ENCODE measurements at regions not wholly inside any gene's neighbourhood (a gene's known extent, or its start where the extent isn't known, plus 50 kb on each side); places are given as distances from the start of the nearest gene placed in this dataset.
"Not testable (repeated sequence)": the region's sequence is repeated elsewhere in the genome, so short reads cannot be mapped to it uniquely, and the experiment has no call there.

GRCh38 chr18:4704781-4705180 is 249.7 kb upstream of the DLGAP1 start:
- Histone ChIP-seq H3K4me1 (ENCODE audit: control insufficient read depth in 1 of 2, insufficient read depth in 2 of 2, low read length in 2 of 2) (no peaks in the 10 kb centered on the region), H3K27ac (ENCODE audit: low read depth in 1 of 2, low read length in 2 of 2) (no peak overlapping the region), H3K27me3 (ENCODE audit: control insufficient read depth in 1 of 2, insufficient read depth in 2 of 2, low read length in 1 of 2) (no peaks in the 10 kb centered on the region), H3K4me3 (ENCODE audit: low read length in 2 of 2) (no peak overlapping the region), H3K36me3 (ENCODE audit: control insufficient read depth in 1 of 2, insufficient read depth in 2 of 2, low read length in 1 of 2) (no peaks in the 10 kb centered on the region), H3K9me3 (ENCODE audit: control insufficient read depth, low read length) (no peaks in the 10 kb centered on the region)
- WGBS, 2 donors: 53 to 57% methylated on average over 3 of the region's 3 CpGs
- DNase-seq (no peak), ATAC-seq (ENCODE audit: low FRiP score) (no peak)
- intact Hi-C loops (cut with DNase I): loop anchor here in 1 of 2 donors (10.0 kb wide), 1 partner anchor 160 kb away; no protein-coding TSS in a partner anchor

DNA sequence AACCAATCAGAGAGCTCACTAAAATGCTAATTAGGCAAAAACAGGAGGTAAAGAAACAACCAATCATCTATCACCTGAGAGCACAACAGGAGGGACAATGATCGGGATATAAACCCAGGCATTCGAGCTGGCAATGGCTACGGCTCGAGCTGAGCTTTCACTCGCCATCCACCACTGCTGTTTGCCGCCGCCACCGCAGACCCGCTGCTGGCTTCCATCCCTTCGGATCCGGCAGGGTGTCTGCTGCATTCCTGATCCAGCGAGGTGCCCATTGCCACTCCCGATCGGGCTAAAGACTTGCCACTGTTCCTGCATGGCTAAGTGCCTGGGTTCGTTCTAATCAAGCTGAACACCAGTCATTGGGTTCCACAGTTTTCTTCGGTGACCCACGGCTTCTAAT is 236.7 kb upstream of the DLGAP1 start:
- Histone ChIP-seq H3K4me3 (ENCODE audit: low read length in 2 of 2) (no peak overlapping the region), H3K36me3 (ENCODE audit: control insufficient read depth in 1 of 2, insufficient read depth in 2 of 2, low read length in 1 of 2) (no peaks in the 10 kb centered on the region), H3K27ac (ENCODE audit: low read depth in 1 of 2, low read length in 2 of 2) (no peak overlapping the region), H3K9me3 (ENCODE audit: control insufficient read depth, low read length) (peaks cover 3% of the 10 kb centered on the region), H3K27me3 (ENCODE audit: control insufficient read depth in 1 of 2, insufficient read depth in 2 of 2, low read length in 1 of 2) (no peaks in the 10 kb centered on the region), H3K4me1 (ENCODE audit: control insufficient read depth in 1 of 2, insufficient read depth in 2 of 2, low read length in 2 of 2) (no peaks in the 10 kb centered on the region)
- peak in 1 of 2 donors; percentile 57 for DNase-seq
- WGBS, 2 donors: 93% methylated on average over 17 of the region's 17 CpGs
- intact Hi-C loops (cut with DNase I): no loop called here
- no peak for ATAC-seq (ENCODE audit: low FRiP score)

DNA sequence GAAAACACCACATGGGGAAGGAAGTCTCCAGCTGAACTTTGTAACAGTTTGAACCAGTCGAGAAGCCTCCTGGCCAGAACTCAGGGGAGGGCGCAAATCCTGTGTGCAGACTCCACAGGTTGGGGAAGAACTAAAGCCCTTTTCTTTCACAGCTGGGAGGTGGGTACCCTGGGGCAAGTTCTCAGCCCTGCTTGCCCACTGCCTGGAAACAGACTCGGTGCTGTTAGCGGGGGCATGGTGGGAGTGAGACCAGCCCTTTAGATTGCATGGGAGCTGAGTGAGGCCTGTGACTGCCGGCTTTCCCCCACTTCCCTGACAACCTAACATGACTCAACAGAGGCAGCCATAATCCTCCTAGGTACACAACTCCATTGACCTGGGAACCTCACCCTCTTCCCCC is 223.6 kb upstream of the DLGAP1 start:
- H3K36me3 ChIP-seq (ENCODE audit: control insufficient read depth in 1 of 2, insufficient read depth in 2 of 2, low read length in 1 of 2); intact Hi-C loops (cut with DNase I); H3K4me1 ChIP-seq (ENCODE audit: control insufficient read depth in 1 of 2, insufficient read depth in 2 of 2, low read length in 2 of 2); DNase-seq; ATAC-seq (ENCODE audit: low FRiP score); H3K27me3 ChIP-seq (ENCODE audit: control insufficient read depth in 1 of 2, insufficient read depth in 2 of 2, low read length in 1 of 2); H3K4me3 ChIP-seq (ENCODE audit: low read length in 2 of 2); H3K27ac ChIP-seq (ENCODE audit: low read depth in 1 of 2, low read length in 2 of 2); H3K9me3 ChIP-seq (ENCODE audit: control insufficient read depth, low read length): not testable (repeated sequence)
- WGBS, 2 donors: 83 to 90% methylated on average over 5 of the region's 5 CpGs

GRCh38 chr18:4677006-4677405 is 221.9 kb upstream of the DLGAP1 start:
- Histone ChIP-seq H3K4me1 (ENCODE audit: control insufficient read depth in 1 of 2, insufficient read depth in 2 of 2, low read length in 2 of 2) (no peaks in the 10 kb centered on the region), H3K4me3 (ENCODE audit: low read length in 2 of 2) (no peak overlapping the region), H3K27me3 (ENCODE audit: control insufficient read depth in 1 of 2, insufficient read depth in 2 of 2, low read length in 1 of 2) (no peaks in the 10 kb centered on the region), H3K36me3 (ENCODE audit: control insufficient read depth in 1 of 2, insufficient read depth in 2 of 2, low read length in 1 of 2) (no peaks in the 10 kb centered on the region), H3K9me3 (ENCODE audit: control insufficient read depth, low read length) (no peaks in the 10 kb centered on the region), H3K27ac (ENCODE audit: low read depth in 1 of 2, low read length in 2 of 2) (no peak overlapping the region)
- whole genome bisulfite sequencing, 2 donors: 75 to 79% methylated on average over 3 of the region's 3 CpGs
- ATAC-seq (ENCODE audit: low FRiP score): no peak
- DNase-seq: no peak
- intact Hi-C loops (cut with DNase I): no loop called here

DNA sequence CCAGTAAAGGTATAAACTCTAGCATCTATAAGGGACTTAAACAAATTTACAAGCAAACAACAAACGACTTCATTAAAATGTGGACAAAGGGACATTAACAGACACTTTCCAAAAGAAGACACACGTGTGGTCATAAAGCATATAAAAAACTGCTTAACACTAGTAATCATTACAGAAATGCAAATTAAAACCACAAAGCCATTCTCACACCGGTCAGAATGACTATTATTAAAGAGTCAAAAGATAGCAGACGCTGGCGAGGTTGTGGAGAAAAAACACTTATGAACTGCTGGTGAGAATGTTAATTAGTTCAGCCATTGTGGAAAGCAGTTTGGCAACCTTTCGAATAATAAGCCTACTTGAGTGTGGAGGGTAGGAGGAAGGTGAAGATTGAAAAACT is 217.1 kb upstream of the DLGAP1 start:
- DNase-seq: no peak
- ATAC-seq (ENCODE audit: low FRiP score): no peak
- no peak overlapping the region for H3K27ac ChIP-seq (ENCODE audit: low read depth in 1 of 2, low read length in 2 of 2)
- intact Hi-C loops (cut with DNase I): no loop called here
- H3K36me3 ChIP-seq (ENCODE audit: control insufficient read depth in 1 of 2, insufficient read depth in 2 of 2, low read length in 1 of 2): no peaks in the 10 kb centered on the region
- H3K9me3 ChIP-seq (ENCODE audit: control insufficient read depth, low read length): no peaks in the 10 kb centered on the region
- WGBS, 2 donors: 76 to 80% methylated on average over 6 of the region's 6 CpGs
- no peaks in the 10 kb centered on the region for H3K4me1 ChIP-seq (ENCODE audit: control insufficient read depth in 1 of 2, insufficient read depth in 2 of 2, low read length in 2 of 2)
- H3K4me3 ChIP-seq (ENCODE audit: low read length in 2 of 2): no peak overlapping the region
- no peaks in the 10 kb centered on the region for H3K27me3 ChIP-seq (ENCODE audit: control insufficient read depth in 1 of 2, insufficient read depth in 2 of 2, low read length in 1 of 2)

DNA sequence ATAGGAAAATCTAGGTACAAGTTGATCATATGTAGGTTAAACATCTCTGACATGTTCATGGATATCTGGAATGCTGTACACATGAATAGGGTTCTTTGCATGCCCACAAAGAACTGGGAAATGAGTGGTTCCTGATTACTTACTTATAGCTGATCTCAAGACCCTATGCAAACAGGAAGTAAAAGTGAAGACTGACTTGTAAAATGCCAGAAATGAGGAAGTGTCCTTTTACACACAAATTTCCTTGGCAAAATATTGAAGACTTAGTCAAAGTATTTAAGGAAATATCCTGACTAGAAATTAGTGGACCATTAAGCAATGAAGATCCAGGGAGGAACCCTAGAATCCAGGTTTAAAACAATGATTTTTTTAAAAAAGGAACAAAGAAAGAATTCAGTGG is 203.7 kb upstream of the DLGAP1 start:
- Histone ChIP-seq H3K36me3 (ENCODE audit: control insufficient read depth in 1 of 2, insufficient read depth in 2 of 2, low read length in 1 of 2) (no peaks in the 10 kb centered on the region), H3K27ac (ENCODE audit: low read depth in 1 of 2, low read length in 2 of 2) (no peak overlapping the region), H3K27me3 (ENCODE audit: control insufficient read depth in 1 of 2, insufficient read depth in 2 of 2, low read length in 1 of 2) (no peaks in the 10 kb centered on the region), H3K9me3 (ENCODE audit: control insufficient read depth, low read length) (no peaks in the 10 kb centered on the region), H3K4me3 (ENCODE audit: low read length in 2 of 2) (no peak overlapping the region), H3K4me1 (ENCODE audit: control insufficient read depth in 1 of 2, insufficient read depth in 2 of 2, low read length in 2 of 2) (no peaks in the 10 kb centered on the region)
- ATAC-seq (ENCODE audit: low FRiP score) (no peak), DNase-seq (no peak)
- intact Hi-C loops (cut with DNase I): no loop called here

DNA sequence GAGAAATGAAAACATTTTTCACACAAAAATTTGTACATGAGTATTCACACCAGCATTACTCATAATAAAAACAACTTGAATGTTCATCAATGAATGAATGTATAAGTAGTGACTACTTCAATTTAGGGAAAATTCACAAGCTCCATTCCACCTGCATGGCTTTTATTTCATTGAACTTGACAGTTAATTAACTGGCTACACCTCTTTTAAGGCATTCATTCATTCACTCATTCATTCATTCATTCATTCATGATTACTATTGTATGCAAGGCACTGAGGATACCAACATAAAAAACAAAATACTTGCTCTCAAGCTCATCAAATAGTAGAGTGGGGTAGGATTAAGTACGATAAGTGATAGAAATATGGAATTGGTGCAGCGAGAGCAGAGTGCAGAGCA is 198.3 kb upstream of the DLGAP1 start:
- ATAC-seq (ENCODE audit: low FRiP score): no peak
- WGBS, 2 donors: 96 to 97% methylated on average over 2 of the region's 2 CpGs
- Histone ChIP-seq H3K27ac (ENCODE audit: low read depth in 1 of 2, low read length in 2 of 2) (no peak overlapping the region), H3K36me3 (ENCODE audit: control insufficient read depth in 1 of 2, insufficient read depth in 2 of 2, low read length in 1 of 2) (no peaks in the 10 kb centered on the region), H3K4me3 (ENCODE audit: low read length in 2 of 2) (no peak overlapping the region), H3K4me1 (ENCODE audit: control insufficient read depth in 1 of 2, insufficient read depth in 2 of 2, low read length in 2 of 2) (no peaks in the 10 kb centered on the region), H3K9me3 (ENCODE audit: control insufficient read depth, low read length) (no peaks in the 10 kb centered on the region), H3K27me3 (ENCODE audit: control insufficient read depth in 1 of 2, insufficient read depth in 2 of 2, low read length in 1 of 2) (no peaks in the 10 kb centered on the region)
- no peak for DNase-seq
- intact Hi-C loops (cut with DNase I): no loop called here

DNA sequence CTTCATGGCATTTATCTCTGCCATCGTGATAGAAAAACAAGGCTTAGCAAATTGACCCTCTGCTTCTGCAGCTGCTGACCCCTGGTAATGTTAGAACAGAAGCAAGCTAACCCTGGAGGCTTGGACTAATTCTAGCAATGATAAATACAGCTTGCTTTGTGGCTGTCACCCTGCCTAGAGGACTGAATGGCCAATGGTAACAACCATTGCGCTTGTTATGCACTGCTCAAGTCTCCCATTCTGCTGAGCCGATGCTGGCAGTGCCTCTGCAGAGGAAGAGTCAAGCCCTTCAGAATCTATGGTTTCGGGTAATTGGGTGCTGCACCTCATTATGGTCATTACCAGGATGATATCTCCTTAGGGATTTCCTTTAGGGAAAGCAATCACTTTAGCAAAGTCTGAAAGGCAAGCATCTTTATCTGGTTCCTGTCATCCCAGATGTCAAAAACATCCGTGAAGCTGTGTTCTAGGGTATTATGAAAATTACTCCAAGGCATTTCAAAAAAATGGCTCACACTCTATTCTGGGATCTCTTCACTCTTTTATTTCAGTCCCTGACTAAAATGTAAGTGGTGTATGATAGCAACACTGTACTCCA is 186.8 kb upstream of the DLGAP1 start:
- 80 to 88% methylated on average over 5 of the region's 5 CpGs for WGBS, 2 donors
- no peak for ATAC-seq (ENCODE audit: low FRiP score)
- intact Hi-C loops (cut with DNase I): no loop called here
- Histone ChIP-seq H3K27me3 (ENCODE audit: control insufficient read depth in 1 of 2, insufficient read depth in 2 of 2, low read length in 1 of 2) (no peaks in the 10 kb centered on the region), H3K36me3 (ENCODE audit: control insufficient read depth in 1 of 2, insufficient read depth in 2 of 2, low read length in 1 of 2) (no peaks in the 10 kb centered on the region), H3K27ac (ENCODE audit: low read depth in 1 of 2, low read length in 2 of 2) (no peak overlapping the region), H3K4me1 (ENCODE audit: control insufficient read depth in 1 of 2, insufficient read depth in 2 of 2, low read length in 2 of 2) (no peaks in the 10 kb centered on the region), H3K9me3 (ENCODE audit: control insufficient read depth, low read length) (no peaks in the 10 kb centered on the region), H3K4me3 (ENCODE audit: low read length in 2 of 2) (no peak overlapping the region)
- DNase-seq: no peak

- H3K9me3 ChIP-seq (ENCODE audit: control insufficient read depth, low read length): no peaks in the 10 kb centered on the region
- intact Hi-C loops (cut with DNase I): no loop called here
- no peaks in the 10 kb centered on the region for H3K4me1 ChIP-seq (ENCODE audit: control insufficient read depth in 1 of 2, insufficient read depth in 2 of 2, low read length in 2 of 2)
- no peak overlapping the region for H3K4me3 ChIP-seq (ENCODE audit: low read length in 2 of 2)
- WGBS, 2 donors: 37 to 40% methylated on average over 3 of the region's 3 CpGs
- H3K27ac ChIP-seq (ENCODE audit: low read depth in 1 of 2, low read length in 2 of 2): no peak overlapping the region
- DNase-seq (no peak), ATAC-seq (ENCODE audit: low FRiP score) (no peak)
- no peaks in the 10 kb centered on the region for H3K36me3 ChIP-seq (ENCODE audit: control insufficient read depth in 1 of 2, insufficient read depth in 2 of 2, low read length in 1 of 2)
- H3K27me3 ChIP-seq (ENCODE audit: control insufficient read depth in 1 of 2, insufficient read depth in 2 of 2, low read length in 1 of 2): no peaks in the 10 kb centered on the region
Measured at GRCh38 chr18:4640349-4641012, 185.4 kb upstream of the DLGAP1 start.

Data from aorta (tissue), 5 donors.